ENCODE measurements at regions not wholly inside any gene's neighbourhood (a gene's known extent, or its start where the extent isn't known, plus 50 kb on each side); places are given as distances from the start of the nearest gene placed in this dataset.

DNA sequence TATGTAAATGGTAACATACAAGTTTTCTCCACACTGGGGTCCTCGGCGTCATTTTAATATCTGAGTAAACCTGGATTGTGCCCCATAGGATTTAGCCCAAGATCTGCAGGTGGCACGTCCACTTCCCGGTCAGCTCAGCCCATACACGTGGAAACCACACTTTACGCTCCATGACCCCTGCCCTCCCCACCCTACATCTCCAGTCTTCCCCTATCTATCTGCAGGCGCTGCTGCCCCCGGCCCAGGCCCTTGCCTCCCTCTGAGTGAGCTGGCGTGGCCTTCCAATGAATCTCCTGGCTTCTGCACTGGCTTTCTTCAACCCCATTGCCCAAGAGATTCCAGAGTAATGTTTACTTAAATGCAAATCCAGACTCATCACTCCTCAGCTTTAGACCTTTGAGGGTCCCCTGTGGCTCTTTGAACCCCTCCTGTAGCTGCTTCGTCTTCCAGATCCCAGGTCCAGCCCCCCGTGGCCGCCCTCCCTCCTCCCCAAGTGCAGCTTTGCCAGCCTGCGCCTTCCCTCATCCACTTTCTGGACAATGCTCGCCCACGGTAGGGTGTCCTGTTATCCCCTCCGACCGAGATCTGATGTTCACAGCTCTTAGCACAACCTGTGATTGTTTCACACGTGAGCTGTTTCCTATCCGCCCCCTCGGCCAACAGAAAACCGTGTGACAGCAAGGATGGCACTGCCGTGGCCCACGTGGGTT, 421.4 kb upstream of the SALL3 start:
- DNase-seq, result no peak

DNA sequence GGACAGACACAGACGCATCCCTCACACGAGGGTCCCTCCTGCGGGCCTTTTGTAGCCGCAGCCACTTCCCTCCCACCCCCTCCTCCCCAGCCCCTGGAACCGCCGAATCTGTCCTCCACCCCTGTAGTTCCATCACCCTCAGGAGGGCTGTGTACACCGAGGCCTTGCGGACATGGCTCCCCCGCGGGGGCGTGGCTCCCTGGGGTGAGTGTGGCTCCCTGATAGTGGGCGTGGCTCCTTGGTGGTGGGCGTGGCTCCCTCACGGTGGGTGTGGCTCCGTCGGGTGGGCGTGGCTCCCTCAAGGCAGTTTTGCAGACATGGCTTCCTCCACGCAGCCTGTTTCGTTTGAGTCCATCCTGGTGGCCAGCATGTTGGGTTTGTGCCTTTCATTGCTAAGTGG, 420.7 kb upstream of the SALL3 start:
- no peak for DNase-seq

DNA sequence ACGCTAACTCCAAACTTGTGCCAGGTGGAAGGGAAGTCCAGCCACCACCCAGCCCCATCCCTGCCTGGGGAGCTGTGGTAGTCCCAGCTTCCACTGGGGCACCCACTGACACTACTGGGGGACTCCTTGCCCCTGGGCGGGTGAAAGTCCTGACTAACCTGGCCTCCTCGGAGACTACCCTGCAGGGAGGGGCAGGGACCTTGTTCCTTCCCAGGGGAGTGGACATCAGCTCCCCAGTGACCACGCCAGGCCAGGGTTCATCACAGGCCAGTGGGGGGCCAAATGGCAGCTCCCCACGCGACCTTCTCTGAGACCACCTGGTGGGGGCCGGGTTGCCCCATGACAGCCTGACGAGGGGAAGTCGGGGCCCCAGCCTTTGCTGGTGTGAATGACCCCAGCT, 420.0 kb upstream of the SALL3 start:
- no peak for DNase-seq

DNA sequence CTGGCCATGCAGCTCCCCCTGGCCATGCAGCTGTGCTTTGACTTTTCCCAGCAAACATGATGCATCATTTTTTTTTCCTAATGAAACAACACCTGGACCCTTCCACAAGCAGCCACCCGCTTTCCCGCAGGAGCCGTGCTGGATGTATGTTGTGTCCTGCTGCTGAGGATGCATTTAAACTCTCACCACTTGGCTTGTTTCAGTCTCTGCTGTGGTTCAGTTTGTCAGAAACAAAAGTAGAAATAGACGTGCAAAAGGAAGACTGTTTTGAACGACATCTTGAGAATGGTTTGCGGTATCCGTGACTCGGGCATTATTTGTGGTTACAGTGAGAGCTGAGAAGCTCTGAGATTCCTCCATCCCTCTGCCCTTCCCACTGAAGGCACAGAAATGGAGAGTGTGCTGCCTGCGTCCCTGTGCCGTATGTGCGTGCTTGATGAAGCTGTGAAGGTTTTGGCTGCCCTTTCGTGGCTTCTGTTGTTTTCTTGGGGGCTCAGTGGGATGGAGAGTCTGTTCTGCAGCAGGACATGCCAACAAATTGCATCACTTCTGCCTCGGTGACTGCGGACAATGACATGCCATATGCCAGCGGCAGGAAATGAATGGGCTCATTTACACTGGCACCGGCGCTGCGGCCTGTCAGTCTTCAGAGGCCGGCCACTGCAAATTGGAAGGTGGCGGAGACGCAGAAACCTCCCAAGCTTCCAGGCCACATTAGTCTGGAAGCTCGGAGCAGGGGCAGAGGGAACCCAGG, 417.7 kb upstream of the SALL3 start:
- peak in 29 of 56 donors; percentile 11 to 69 (median 38) for DNase-seq

DNA sequence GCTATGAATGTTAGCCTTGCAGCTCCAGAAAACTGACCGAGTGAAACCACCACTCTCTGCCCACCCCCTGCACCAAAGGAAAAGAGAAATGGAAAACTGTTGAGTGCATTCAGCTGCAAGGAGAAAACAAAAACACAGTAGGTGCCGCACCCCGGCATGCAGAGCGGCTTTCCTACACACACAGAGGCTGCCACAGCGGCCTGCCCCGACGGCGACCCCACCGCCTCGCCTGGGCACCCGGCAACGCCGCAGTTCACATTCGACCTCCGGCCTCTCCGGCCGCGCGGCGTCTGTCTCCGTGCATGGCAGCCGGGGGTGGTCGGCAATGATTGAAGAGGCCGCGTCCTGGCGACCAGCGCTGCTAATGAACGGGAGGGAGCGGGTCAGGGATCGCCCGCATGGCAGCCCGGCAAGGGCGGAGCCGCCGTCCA, 417.1 kb upstream of the SALL3 start:
- no peak for DNase-seq

DNA sequence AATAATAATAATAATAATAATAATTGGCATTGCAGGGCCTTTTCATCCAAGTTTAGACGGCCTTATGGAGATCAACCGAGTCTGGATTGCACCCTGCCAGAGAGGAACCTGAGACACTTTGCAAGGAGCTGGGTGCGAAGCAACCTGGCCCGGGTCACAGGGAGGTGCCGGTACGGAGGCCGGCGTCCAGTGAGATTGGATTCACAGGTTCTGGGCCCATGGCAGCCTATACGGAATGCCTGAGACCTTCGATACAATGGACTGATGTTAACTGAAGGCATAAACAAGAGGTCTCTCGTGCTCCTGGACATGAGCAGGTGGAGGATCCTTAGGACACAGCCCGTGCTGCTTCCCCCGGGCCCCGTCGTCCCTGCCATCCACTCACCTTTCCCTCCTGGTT, 416.5 kb upstream of the SALL3 start:
- no peak for DNase-seq

DNA sequence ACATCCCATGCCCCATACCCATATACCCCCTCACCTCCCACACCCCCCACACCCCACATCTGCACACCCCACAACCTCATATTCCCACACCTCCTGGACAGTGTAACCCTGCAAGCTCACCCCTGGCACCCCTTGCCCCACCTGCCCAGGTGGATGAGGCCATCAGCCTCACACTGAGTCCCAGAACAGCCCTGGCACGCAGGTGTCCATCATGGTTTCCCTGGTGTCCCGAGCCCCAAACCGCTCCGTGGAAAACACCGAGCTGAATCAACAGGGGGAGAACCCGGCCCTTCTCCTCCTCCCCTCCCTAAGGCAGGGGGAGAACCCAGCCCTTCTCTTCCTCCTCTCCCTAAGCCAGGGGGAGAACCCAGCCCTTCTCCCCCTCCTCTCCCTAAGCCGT, 415.6 kb upstream of the SALL3 start:
- DNase-seq, result no peak

DNA sequence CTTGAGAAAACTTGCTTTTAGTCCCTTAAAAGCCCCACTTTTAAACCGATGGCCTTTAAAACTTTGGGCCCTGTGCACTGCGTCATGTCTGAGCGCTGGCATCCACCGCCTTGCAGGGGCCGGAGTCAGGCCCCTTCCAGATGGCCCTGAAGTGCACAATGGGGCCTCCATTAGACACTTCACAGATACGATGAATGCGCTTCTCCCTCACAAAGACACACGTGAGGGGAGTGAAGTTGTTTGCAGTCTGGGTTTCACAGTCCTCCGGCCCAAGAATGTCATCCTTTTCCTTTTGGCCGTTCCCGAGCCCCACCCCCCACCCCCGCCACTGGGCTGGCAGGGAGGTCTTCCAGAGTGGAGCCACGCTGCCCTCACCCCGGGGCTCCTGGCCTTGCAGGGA, 415.1 kb upstream of the SALL3 start:
- no peak for DNase-seq

DNA sequence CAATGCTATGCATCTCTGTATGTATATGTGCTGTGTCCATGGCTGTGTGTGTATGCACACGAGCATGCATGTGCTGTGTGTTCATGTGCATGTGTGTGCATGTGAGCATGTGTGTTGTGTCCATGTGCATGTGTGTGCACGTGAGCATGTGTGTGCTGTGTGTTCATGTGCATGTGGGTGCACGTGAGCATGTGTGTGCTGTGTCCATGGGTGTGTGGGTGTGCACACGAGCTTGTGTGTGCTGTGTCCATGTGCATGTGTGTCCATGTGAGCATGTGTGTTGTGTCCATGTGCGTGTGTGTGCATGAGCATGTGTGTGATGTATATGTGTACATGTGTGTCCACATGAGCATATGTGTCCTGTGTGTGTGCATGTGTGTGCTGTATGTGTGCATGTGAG, 414.4 kb upstream of the SALL3 start:
- DNase-seq, result no peak

DNA sequence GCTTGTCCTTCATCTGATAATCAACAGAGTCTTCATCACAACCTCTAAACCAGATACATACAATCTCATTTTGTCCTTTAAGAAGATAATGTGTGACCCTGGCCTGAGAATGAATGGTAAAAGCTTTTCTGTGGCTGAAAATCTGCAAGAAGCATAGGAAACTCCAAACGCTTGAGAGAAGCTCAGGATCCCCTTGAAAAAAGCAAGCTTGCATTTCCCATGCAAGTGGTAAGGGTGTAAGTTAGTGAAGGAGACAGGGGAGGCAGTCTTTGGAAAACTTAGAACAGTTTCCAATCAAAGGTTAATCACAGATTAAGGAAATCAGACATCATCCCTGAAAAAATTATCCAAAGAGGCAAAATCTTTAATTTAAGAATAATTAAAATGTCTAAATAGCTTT, 413.6 kb upstream of the SALL3 start:
- no peak for DNase-seq

DNA sequence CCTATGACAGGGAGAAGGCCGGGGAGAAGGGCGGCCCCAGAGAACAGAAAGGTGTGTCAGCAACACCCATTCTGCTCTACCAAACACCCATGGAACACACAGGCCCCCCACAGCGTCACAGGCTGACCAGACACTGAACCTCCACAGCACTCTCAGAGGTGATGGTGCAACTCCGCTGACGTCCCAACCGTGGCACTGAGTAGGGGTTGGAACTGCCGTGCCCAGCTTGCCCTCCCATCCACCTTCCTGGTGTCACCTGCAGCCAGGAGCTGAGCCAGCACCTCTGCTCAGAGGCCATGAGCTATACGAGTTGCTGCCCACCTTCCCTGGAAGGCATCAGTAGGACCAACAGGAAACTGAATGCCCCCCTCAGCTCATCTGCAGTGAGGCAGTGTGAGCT, 412.9 kb upstream of the SALL3 start:
- no peak for DNase-seq

DNA sequence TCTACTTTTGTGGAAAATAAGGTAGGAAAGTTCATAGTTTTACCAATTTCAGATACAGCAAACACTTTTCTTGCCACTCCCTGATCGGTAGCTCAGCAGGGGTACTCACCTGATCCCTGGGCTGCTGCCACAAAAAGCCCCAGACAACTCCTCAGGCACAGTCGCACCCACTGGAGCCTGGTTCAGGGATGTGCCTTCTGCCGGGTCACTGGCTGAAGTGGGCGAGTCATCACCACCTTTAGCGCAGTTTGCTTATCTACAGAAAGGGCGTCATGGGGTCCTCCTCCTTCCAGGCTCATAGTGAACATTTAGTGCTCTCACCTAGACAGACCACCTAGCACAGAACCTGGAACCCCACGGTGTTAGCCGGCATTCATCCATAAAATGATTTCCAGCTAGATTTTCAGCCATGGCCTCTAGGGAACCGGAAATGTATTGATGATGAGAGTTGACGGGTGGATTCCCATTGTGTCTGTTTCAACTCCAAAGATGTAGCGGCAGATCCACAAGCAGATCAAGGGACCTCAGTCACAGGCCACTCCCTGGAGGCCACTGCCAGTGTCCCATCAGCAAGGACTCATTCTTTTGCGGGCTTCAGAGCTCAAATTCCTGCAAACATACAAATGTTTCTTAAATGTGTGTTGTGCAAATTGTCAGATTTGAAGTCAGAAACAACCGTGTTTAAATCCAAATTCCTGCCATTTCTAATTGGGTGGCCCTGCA, 408.4 kb upstream of the SALL3 start:
- no peak for DNase-seq

DNA sequence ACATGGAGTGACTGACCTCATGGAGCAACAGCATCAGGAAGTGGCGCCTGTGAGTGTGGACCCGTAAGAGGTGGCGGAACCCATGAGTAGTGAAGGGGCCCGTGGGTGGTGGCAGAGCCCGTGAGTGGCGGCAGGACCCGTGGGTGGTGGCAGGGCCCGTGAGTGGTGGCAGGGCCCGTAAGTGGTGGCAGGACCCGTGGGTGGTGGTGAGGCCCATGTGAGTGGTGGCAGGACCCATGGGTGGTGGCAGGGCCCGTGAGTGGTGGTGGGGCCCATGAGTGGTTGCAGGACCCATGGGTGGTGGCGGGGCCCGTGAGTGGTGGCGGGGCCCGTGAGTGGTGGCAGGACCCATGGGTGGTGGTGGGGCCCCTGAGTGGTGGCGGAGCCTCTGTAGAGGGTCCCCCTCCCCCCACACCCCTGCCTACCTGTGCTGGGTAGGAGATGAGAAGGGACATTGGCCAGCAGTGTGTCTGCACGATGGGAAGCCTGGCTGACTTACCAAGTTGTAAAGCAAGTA, 407.7 kb upstream of the SALL3 start:
- no peak for DNase-seq

DNA sequence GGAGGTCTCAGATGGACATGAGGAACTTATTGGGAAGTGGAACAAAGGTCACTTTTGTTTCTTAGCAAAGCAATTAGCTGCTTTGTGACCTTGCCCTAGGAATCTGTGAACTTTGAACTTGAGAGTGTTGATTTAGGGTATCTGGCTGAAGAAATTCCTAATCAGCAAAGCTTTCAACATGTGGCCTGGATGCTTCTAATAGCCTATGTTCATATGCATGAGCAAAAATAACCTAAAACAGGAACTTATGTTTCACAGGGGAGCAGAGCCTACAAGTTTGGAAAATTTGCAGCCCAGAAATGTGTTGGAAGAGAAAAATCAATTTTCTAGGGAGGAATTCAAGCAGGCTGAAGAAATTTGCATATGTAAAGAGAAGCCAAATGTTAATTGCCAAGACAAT, 405.8 kb upstream of the SALL3 start:
- no peak for DNase-seq

DNA sequence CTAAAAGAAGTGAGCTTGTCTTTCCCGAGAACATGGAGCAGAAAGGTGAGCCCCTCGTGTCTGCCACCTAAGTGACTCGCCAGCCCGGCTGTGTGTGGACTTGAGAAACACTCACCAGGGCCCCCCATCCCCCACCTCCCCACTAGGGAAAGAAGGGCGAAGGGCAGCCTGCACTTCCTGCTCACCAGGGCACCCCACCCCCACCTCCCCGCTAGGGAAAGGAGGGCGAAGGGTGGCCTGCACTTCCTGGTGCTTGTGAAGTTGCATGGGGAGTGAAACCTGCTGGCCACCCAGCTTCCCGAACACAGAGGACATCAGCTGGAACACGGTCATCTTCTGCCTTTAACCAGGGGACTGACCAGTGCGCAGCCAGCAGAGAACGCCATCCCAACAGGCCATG, 402.7 kb upstream of the SALL3 start:
- no peak for DNase-seq

DNA sequence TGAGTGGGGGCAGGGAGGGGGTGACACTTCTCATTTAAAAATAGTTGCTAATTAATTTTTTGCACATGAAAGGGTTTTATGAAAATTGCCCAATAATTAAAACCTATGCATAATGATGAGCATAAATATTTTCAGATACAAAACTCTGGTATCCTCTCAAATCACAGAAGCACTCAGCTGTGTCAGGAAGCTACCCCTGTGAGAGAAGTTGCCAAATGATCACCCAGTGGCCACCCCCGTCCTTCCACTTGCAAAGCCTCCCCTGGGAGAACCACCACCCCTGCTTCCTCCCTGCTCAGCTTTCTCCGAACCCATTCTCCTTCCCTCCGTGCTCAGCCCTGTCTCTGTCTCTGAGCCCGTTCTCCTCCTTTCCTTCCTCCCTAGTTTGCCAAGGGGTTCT, 400.2 kb upstream of the SALL3 start:
- DNase-seq, result no peak

DNA sequence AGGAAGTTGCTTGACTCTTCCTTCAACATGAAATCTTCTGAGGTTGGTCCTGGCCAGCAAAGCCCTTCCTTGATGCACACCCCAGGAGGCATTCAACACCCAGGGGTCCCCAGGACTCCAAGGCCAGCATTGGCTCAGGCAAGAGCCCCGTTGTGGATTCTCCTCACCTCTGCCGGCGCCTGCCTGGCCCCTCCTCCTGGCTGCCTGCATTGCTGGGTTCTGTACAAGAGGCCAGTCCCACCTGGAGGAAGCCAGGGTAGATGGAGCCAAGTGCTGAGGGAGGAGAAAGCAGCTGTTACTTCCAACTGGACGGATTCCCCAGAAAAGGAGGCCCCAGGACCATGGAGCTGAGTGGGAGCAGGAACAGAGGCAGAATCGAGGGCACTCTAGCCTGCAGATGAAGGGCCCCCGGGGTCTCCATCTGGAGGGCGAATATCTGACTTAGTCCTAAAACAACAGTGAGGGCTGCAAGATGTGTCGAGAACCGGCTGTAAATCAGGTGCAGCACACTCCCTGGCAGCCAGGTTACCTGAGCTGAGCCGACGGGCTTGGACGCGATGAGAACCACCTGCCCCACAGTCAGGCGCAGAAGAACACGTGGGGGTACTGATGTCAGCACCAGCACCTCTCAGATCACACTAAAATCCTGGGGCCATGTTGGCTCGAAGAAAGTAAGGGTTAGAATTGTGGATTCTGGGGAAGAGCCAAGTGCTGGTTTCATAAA, 399.6 kb upstream of the SALL3 start:
- DNase-seq, result no peak

DNA sequence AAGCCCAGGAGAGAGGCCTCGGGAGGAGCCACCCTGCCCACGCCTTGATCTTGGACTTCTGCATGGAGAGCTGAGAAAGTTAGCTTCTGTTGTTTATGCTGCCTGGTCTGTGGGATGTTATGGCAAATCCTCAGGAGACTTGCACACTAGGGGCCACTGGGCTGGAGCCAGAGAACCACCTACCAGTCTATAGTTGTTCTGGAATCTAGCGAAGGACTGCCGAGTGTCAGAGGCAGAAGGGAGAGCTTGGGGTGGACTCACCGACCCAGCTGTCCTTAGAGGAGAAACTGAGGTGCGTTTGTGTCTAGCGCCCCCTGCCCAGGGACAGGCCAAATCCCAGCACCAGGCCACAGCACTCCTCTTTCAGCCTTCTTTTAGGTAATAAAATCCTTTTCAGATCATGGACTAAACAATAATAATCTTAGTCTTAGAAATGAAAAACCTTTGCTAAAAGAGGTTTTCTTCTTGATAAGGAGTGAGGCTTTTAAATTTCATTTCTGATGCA, 398.7 kb upstream of the SALL3 start:
- DNase-seq, result no peak

DNA sequence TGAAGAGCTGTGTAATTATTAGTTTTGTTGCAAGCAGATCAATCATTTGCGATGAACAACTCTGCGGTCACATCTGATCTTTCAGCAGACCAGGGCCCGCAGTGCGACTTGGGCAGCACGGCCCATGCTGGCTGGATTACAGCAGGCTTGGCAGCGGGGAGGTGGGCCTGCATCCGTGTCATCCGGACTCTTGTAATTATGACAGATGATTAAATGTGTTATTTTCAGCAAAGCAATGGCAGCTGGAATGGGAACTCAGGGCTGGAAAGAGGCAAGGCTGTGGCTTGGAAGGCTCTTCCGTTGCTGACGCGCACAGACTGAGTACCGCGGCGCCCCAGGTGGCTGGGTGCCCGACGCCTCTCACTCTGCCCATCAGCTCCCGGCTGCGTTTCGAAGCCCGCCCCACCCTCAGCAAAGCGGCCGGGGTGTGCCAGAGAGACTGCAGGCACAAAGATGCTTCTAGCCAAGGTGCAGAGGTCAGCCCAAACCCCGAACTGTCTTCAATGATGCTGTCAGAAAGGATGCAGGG, 397.4 kb upstream of the SALL3 start:
- no peak for DNase-seq

DNA sequence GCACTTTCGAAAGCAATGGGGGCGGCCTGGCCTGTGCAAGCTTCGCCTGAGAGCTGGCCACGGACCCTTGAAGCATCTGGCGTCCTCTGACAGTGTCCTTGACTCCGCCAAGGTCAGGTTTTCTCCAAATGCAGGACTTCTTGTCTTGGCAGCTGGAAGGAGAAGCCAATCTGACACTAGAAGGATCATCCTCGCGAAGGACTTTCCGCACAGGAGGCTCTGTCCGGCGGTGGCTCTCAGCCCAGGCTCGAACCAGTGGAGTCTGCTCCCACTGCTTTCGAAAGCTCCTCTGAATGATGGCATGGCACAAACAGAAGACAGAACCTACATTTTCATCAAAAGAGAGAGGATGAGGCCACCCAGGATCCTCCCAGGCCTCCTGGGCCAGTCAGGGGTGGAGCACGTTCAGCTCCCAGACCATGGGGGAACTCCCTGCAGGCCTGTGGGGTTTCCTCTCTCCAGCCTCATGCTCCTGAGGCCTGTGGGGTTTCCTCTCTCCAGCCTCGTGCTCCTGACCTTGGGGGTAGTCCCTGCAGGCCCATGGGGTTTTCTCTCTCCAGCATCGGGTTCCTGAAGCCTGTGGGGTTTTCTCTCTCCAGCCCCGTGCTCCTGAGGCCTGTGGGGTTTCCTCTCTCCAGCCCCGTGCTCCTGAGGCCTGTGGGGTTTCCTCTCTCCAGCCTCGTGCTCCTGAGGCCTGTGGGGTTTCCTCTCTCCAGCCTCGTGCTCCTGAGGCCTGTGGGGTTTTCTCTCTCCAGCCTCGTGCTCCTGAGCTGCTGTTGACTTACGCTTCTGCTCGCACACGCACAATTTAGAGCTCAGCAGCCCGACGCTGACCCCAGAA, 396.5 kb upstream of the SALL3 start:
- DNase-seq, result no peak
